Ishikawa (cell line): ENCODE measurements at regions not wholly inside any gene's neighbourhood (a gene's known extent, or its start where the extent isn't known, plus 50 kb on each side); places are given as distances from the start of the nearest gene placed in this dataset.

ENCODE experiments used
- CEBPB ChIP-seq: IDR thresholded peaks from 2 replicates; pipeline ENCODE4 v1.6.1; 2012
- EP300 ChIP-seq: IDR thresholded peaks from 2 replicates; pipeline ENCODE4 v1.6.1; 2012; ENCODE audit warnings: borderline replicate concordance
- RAD21 ChIP-seq: IDR thresholded peaks from 2 replicates; pipeline ENCODE4 v1.6.1; 2012; ENCODE audit warnings: low read depth
- TEAD4 ChIP-seq: IDR thresholded peaks from 2 replicates; pipeline ENCODE4 v1.6.1; 2012
- YY1 ChIP-seq: IDR thresholded peaks from 2 replicates; pipeline ENCODE4 v1.6.1; 2012; ENCODE audit warnings: low read depth
- TF ChIP-seq, protein P1 (sequence below): IDR thresholded peaks from 2 replicates; pipeline ENCODE4 v1.6.1; 2012

DNA sequence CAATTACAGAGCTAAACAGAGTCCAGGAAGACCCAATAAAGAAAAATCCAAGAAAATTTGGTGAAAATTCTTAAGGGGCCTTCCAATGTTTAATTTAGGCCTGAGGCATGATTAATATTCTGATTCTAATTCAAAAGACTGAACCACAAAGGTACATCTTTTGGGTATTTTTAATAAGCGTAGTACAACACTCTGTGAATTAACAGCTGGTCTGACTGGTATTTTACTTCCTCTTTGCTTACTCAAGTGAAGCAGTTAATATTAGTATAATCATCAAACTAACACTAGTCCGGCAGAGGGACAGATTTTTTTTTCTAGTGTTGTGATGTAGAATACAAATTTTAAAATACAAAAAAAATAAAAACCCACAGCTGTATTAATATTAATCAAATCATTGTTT, 652.9 kb downstream of the NR4A2 start:
- TF ChIP-seq CEBPB (no peak), RAD21 (no peak), YY1 (no peak), EP300 (no peak), TEAD4 (no peak)
- TF ChIP-seq, protein P1, sequence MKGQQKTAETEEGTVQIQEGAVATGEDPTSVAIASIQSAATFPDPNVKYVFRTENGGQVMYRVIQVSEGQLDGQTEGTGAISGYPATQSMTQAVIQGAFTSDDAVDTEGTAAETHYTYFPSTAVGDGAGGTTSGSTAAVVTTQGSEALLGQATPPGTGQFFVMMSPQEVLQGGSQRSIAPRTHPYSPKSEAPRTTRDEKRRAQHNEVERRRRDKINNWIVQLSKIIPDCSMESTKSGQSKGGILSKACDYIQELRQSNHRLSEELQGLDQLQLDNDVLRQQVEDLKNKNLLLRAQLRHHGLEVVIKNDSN: no peak
